ENCODE measurements at regions not wholly inside any gene's neighbourhood (a gene's known extent, or its start where the extent isn't known, plus 50 kb on each side); places are given as distances from the start of the nearest gene placed in this dataset.

GRCh38 chr16:5681966-5682365, 584.4 kb upstream of the EEF2KMT start:
- no peak for DNase-seq

GRCh38 chr16:5678371-5678770, 580.8 kb upstream of the EEF2KMT start:
- no peak for DNase-seq

- no peak for DNase-seq
Measured at GRCh38 chr16:5671421-5671820, 573.8 kb upstream of the EEF2KMT start.

- DNase-seq, result no peak
Measured at GRCh38 chr16:5670198-5670597, 572.6 kb upstream of the EEF2KMT start.

- DNase-seq, result no peak
Measured at GRCh38 chr16:5668553-5668952, 571.0 kb upstream of the EEF2KMT start.

- DNase-seq, result no peak
Measured at GRCh38 chr16:5665834-5666233, 568.2 kb upstream of the EEF2KMT start.

- no peak for DNase-seq
Measured at GRCh38 chr16:5653789-5654188, 556.2 kb upstream of the EEF2KMT start.

- DNase-seq, result no peak
Measured at GRCh38 chr16:5653041-5653440, 555.4 kb upstream of the EEF2KMT start.

GRCh38 chr16:5649762-5650743, 552.5 kb upstream of the EEF2KMT start:
- no peak for DNase-seq

- no peak for DNase-seq
Measured at GRCh38 chr16:5647051-5647450, 549.5 kb upstream of the EEF2KMT start.

- no peak for DNase-seq
Measured at GRCh38 chr16:5643855-5644531, 546.4 kb upstream of the EEF2KMT start.

- no peak for DNase-seq
Measured at GRCh38 chr16:5642436-5642835, 544.8 kb upstream of the EEF2KMT start.

GRCh38 chr16:5642011-5642410, 544.4 kb upstream of the EEF2KMT start:
- no peak for DNase-seq

- DNase-seq, result no peak
Measured at GRCh38 chr16:5640883-5641282, 543.3 kb upstream of the EEF2KMT start.

- DNase-seq, result no peak
Measured at GRCh38 chr16:5639531-5639930, 541.9 kb upstream of the EEF2KMT start.

- DNase-seq, result no peak
Measured at GRCh38 chr16:5635331-5635730, 537.7 kb upstream of the EEF2KMT start.

GRCh38 chr16:5634666-5635180, 537.1 kb upstream of the EEF2KMT start:
- DNase-seq, result no peak

- no peak for DNase-seq
Measured at GRCh38 chr16:5633845-5634440, 536.3 kb upstream of the EEF2KMT start.

- DNase-seq, result no peak
Measured at GRCh38 chr16:5622234-5622884, 524.8 kb upstream of the EEF2KMT start.

GRCh38 chr16:5621826-5622225, 524.2 kb upstream of the EEF2KMT start:
- DNase-seq, result no peak

- DNase-seq, result no peak
Measured at GRCh38 chr16:5619304-5619703, 521.7 kb upstream of the EEF2KMT start.

GRCh38 chr16:5616841-5617240, 519.2 kb upstream of the EEF2KMT start:
- no peak for DNase-seq

All from stimulated activated CD4-positive, alpha-beta T cell treated with anti-CD3 and anti-CD28 coated beads, Interleukin-4, amount 100 ng/mL, for 4 hours (primary cell).